ENCODE measurements at regions not wholly inside any gene's neighbourhood (a gene's known extent, or its start where the extent isn't known, plus 50 kb on each side); places are given as distances from the start of the nearest gene placed in this dataset.

- no peak overlapping the region for H3K4me3 ChIP-seq (ENCODE audit: low read depth, low read length)
- peaks cover 9% of the 10 kb centered on the region for H3K36me3 ChIP-seq (ENCODE audit: control insufficient read depth, insufficient read depth, low read length)
- FAIRE-seq (no peak), DNase-seq (ENCODE audit: low read depth) (no peak)
- H3K27me3 ChIP-seq (ENCODE audit: control insufficient read depth, insufficient read depth, low read length) = no peaks in the 10 kb centered on the region
- TF ChIP-seq CTCF (IDR thresholded peaks at IDR 0.05; ENCODE audit: insufficient read depth, low read length, severe bottlenecking) = no peak
These were observed 1435.2 kb downstream of the UQCRFS1 start for GRCh38 chr19:27777726-27778125.

GRCh38 chr19:27777242-27777641, 1435.7 kb downstream of the UQCRFS1 start:
- no peaks in the 10 kb centered on the region for H3K27me3 ChIP-seq (ENCODE audit: control insufficient read depth, insufficient read depth, low read length)
- no peak for FAIRE-seq
- no peak for DNase-seq (ENCODE audit: low read depth)

GRCh38 chr19:27776524-27776923, 1436.4 kb downstream of the UQCRFS1 start:
- FAIRE-seq = no peak
- DNase-seq (ENCODE audit: low read depth) = no peak
- H3K36me3 ChIP-seq (ENCODE audit: control insufficient read depth, insufficient read depth, low read length) = peaks cover 9% of the 10 kb centered on the region
- TF ChIP-seq CTCF (IDR thresholded peaks at IDR 0.05; ENCODE audit: insufficient read depth, low read length, severe bottlenecking) = no peak
- no peak overlapping the region for H3K4me3 ChIP-seq (ENCODE audit: low read depth, low read length)
- no peaks in the 10 kb centered on the region for H3K27me3 ChIP-seq (ENCODE audit: control insufficient read depth, insufficient read depth, low read length)

More at GRCh38 chr19:27777242-27777641, 1435.7 kb downstream of the UQCRFS1 start:
- no peak for TF ChIP-seq CTCF (IDR thresholded peaks at IDR 0.05; ENCODE audit: insufficient read depth, low read length, severe bottlenecking)
- H3K4me3 ChIP-seq (ENCODE audit: low read depth, low read length) = no peak overlapping the region
- H3K36me3 ChIP-seq (ENCODE audit: control insufficient read depth, insufficient read depth, low read length) = peaks cover 9% of the 10 kb centered on the region

GRCh38 chr19:27776020-27776419, 1436.9 kb downstream of the UQCRFS1 start:
- no peaks in the 10 kb centered on the region for H3K27me3 ChIP-seq (ENCODE audit: control insufficient read depth, insufficient read depth, low read length)
- TF ChIP-seq CTCF (IDR thresholded peaks at IDR 0.05; ENCODE audit: insufficient read depth, low read length, severe bottlenecking) = peak; percentile 29
- FAIRE-seq = no peak
- H3K36me3 ChIP-seq (ENCODE audit: control insufficient read depth, insufficient read depth, low read length) = peaks cover 9% of the 10 kb centered on the region
- peak; percentile 3 for DNase-seq (ENCODE audit: low read depth)
- H3K4me3 ChIP-seq (ENCODE audit: low read depth, low read length) = no peak overlapping the region

- FAIRE-seq (no peak), DNase-seq (ENCODE audit: low read depth) (no peak)
These were observed 1437.6 kb downstream of the UQCRFS1 start for GRCh38 chr19:27775395-27775794.

More at GRCh38 chr19:27775395-27775794, 1437.6 kb downstream of the UQCRFS1 start:
- Histone ChIP-seq H3K4me3 (ENCODE audit: low read depth, low read length) (no peak overlapping the region), H3K27me3 (ENCODE audit: control insufficient read depth, insufficient read depth, low read length) (no peaks in the 10 kb centered on the region), H3K36me3 (ENCODE audit: control insufficient read depth, insufficient read depth, low read length) (peaks cover 9% of the 10 kb centered on the region)
- no peak for TF ChIP-seq CTCF (IDR thresholded peaks at IDR 0.05; ENCODE audit: insufficient read depth, low read length, severe bottlenecking)

Data from bronchial epithelial cell (primary cell).